Right lobe of liver (tissue), 6 donors: ENCODE measurements at regions not wholly inside any gene's neighbourhood (a gene's known extent, or its start where the extent isn't known, plus 50 kb on each side); places are given as distances from the start of the nearest gene placed in this dataset.

Experiments
- ATAC-seq, 4 donors: fragments of 200-7000 bp; cut with Tn5 transposase; one replicate each; pipeline ENCODE4 v1.9.1; 2020; ENCODE audit warnings: mild to moderate bottlenecking in 4 of 4, moderate library complexity in 4 of 4
- DNase-seq, 3 donors: peaks; one replicate each; pipeline ENCODE4 v3.0.0-alpha.2; 2020
- H3K27ac ChIP-seq, 3 donors: fragments of 200-600 bp; one replicate each; pipeline ENCODE4 v1.8.0; 2022
- H3K27me3 ChIP-seq, 2 donors: fragments of 200-600 bp; one replicate each; pipeline ENCODE4 v1.8.0; 2022
- H3K36me3 ChIP-seq, 4 donors: fragments of 200-600 bp; sonication (generic) in 1 of 4; one replicate each; pipeline versions ENCODE4 v1.5.1 to v1.8.0; 2017 to 2022; ENCODE audit warnings: control low read depth in 1 of 4
- H3K4me1 ChIP-seq, 4 donors: fragments of 200-600 bp; sonication (generic) in 1 of 4; one replicate each; pipeline versions ENCODE4 v1.5.1 to v1.8.0; 2017 to 2022; ENCODE audit warnings: control low read depth in 1 of 4
- H3K4me3 ChIP-seq, 3 donors: fragments of 200-600 bp; one replicate each; pipeline ENCODE4 v1.8.0; 2022
- H3K9me3 ChIP-seq, 4 donors: fragments of 200-600 bp; sonication (generic) in 1 of 4; one replicate each; pipeline versions ENCODE4 v1.5.1 to v1.8.0; 2017 to 2022; ENCODE audit warnings: control low read depth in 1 of 4
- CTCF ChIP-seq, 4 donors: fragments of 200-600 bp in 3 of 4; fragments of 450-650 bp in 1 of 4; IDR thresholded peaks; one replicate each; pipeline versions ENCODE4 v1.5.1 to v1.8.0; 2016 to 2022; ENCODE audit warnings: antibody characterized with exemption in 4 of 4, mild to moderate bottlenecking in 2 of 4
- POLR2A ChIP-seq: fragments of 450-650 bp; IDR thresholded peaks from one replicate; pipeline ENCODE4 v1.6.1; 2017; ENCODE audit warnings: antibody characterized with exemption, mild to moderate bottlenecking
- WGBS: methylation state at CpG from one replicate; pipeline ENCODE4 v1.1.6; 2018; ENCODE audit warnings: low coverage, low lambda C conversion rate; ENCODE audit not compliant: insufficient coverage; ENCODE audit errors: missing lambda C conversion rate; 5-methylcytosine and 5-hydroxymethylcytosine counted together
- intact Hi-C, 2 donors: fragments of 100-400 bp; cut with DNase I; formaldehyde crosslinking; loops; one replicate each; pipeline versions ENCODE4 v1.11.2 to v1.14.1; 2022
- donor health status: DM: no; HTN: yes; CAD: no.
- donor health status: DM: no; HTN: no; CAD: no.
- donor health status: DM: no; HTN: no; CAD: no.
- donor health status: DM: no; HTN: yes; CAD: no.
- donor health status: DM: no; HTN: yes; CAD: no.

- Histone ChIP-seq H3K4me1 (no peaks in the 10 kb centered on the region), H3K4me3 (no peak overlapping the region), H3K27ac (no peak overlapping the region), H3K36me3 (no peaks in the 10 kb centered on the region), H3K27me3 (no peaks in the 10 kb centered on the region), H3K9me3 (no peaks in the 10 kb centered on the region)
- ATAC-seq, result no peak
- WGBS, result 65% methylated on average over 2 of the region's 2 CpGs
- intact Hi-C loops, result loop anchor here in 1 of 2 donors (5.0 kb wide), 1 partner anchor 874 kb away; no protein-coding TSS in a partner anchor
- TF ChIP-seq POLR2A, result no peak
- TF ChIP-seq CTCF (IDR thresholded peaks at IDR 0.05), result no peak
- no peak for DNase-seq
These were observed 274.0 kb upstream of the GALNT17 start for GRCh38 chr7:70857793-70858545.

- no peak for ATAC-seq
- Histone ChIP-seq H3K27ac (no peak overlapping the region), H3K4me1 (no peaks in the 10 kb centered on the region), H3K36me3 (no peaks in the 10 kb centered on the region), H3K4me3 (no peak overlapping the region), H3K9me3 (no peaks in the 10 kb centered on the region), H3K27me3 (no peaks in the 10 kb centered on the region)
- intact Hi-C loops, result loop anchor here in 1 of 2 donors (10.0 kb wide), 1 partner anchor 867 kb away; no protein-coding TSS in a partner anchor
- 36% methylated on average over 5 of the region's 5 CpGs for WGBS
- no peak for DNase-seq
- no peak for TF ChIP-seq POLR2A
- TF ChIP-seq CTCF (IDR thresholded peaks at IDR 0.05), result no peak
These were observed 264.4 kb upstream of the GALNT17 start for GRCh38 chr7:70867513-70867912.

GRCh38 chr7:70870349-70870748 is 261.6 kb upstream of the GALNT17 start:
- H3K9me3 ChIP-seq, result no peaks in the 10 kb centered on the region
- H3K4me3 ChIP-seq, result no peak overlapping the region
- no peaks in the 10 kb centered on the region for H3K27me3 ChIP-seq
- DNase-seq (no peak), ATAC-seq (no peak)
- WGBS, result 11% methylated on average over 3 of the region's 5 CpGs
- no peaks in the 10 kb centered on the region for H3K4me1 ChIP-seq
- no peaks in the 10 kb centered on the region for H3K36me3 ChIP-seq
- no peak overlapping the region for H3K27ac ChIP-seq
- intact Hi-C loops, result no loop called here
- no peak for TF ChIP-seq POLR2A
- no peak for TF ChIP-seq CTCF (IDR thresholded peaks at IDR 0.05)

- ATAC-seq, result no peak
These were observed 259.8 kb upstream of the GALNT17 start for GRCh38 chr7:70872188-70872587.

More at GRCh38 chr7:70872188-70872587, 259.8 kb upstream of the GALNT17 start:
- no peak overlapping the region for H3K27ac ChIP-seq
- no peaks in the 10 kb centered on the region for H3K4me1 ChIP-seq
- H3K4me3 ChIP-seq, result no peak overlapping the region
- no peaks in the 10 kb centered on the region for H3K36me3 ChIP-seq
- WGBS, result 17% methylated on average over 2 of the region's 2 CpGs
- no peaks in the 10 kb centered on the region for H3K27me3 ChIP-seq
- H3K9me3 ChIP-seq, result no peaks in the 10 kb centered on the region
- DNase-seq, result no peak
- TF ChIP-seq CTCF (IDR thresholded peaks at IDR 0.05) (no peak), POLR2A (no peak)
- intact Hi-C loops, result no loop called here
